Choroid plexus epithelial cell (primary cell): ENCODE measurements at regions not wholly inside any gene's neighbourhood (a gene's known extent, or its start where the extent isn't known, plus 50 kb on each side); places are given as distances from the start of the nearest gene placed in this dataset.

Experiments used
- DNase-seq: peaks from one replicate; pipeline ENCODE4 v3.0.0-alpha.2; 2010; ENCODE audit warnings: low read depth
- H3K4me3 ChIP-seq: 2 replicates; pipeline ENCODE4 v1.5.1; 2011; ENCODE audit warnings: low read depth, mild to moderate bottlenecking, control low read depth, low read length, moderate library complexity
- CTCF ChIP-seq: conservative IDR thresholded peaks from 2 replicates; pipeline ENCODE4 v1.5.1; 2011; ENCODE audit warnings: low read depth, mild to moderate bottlenecking, control low read depth, inconsistent platforms, low read length, moderate library complexity

- TF ChIP-seq CTCF: no peak
- no peak for DNase-seq
- H3K4me3 ChIP-seq: no peak overlapping the region
Measured at GRCh38 chr13:66138172-66138811, 1091.8 kb downstream of the PCDH9 start.

- no peak overlapping the region for H3K4me3 ChIP-seq
- TF ChIP-seq CTCF: no peak
Measured at GRCh38 chr13:66137384-66137783, 1092.8 kb downstream of the PCDH9 start.

GRCh38 chr13:66128692-66129269, 1101.4 kb downstream of the PCDH9 start:
- no peak for TF ChIP-seq CTCF

More at GRCh38 chr13:66137384-66137783, 1092.8 kb downstream of the PCDH9 start:
- no peak for DNase-seq

GRCh38 chr13:66128201-66128600, 1101.9 kb downstream of the PCDH9 start:
- DNase-seq: no peak
- no peak overlapping the region for H3K4me3 ChIP-seq
- no peak for TF ChIP-seq CTCF

More at GRCh38 chr13:66128692-66129269, 1101.4 kb downstream of the PCDH9 start:
- DNase-seq: no peak
- H3K4me3 ChIP-seq: no peak overlapping the region

- TF ChIP-seq CTCF: no peak
- no peak for DNase-seq
- no peak overlapping the region for H3K4me3 ChIP-seq
Measured at GRCh38 chr13:66117563-66117962, 1112.6 kb downstream of the PCDH9 start.

GRCh38 chr13:66113882-66114526, 1116.1 kb downstream of the PCDH9 start:
- DNase-seq: no peak
- TF ChIP-seq CTCF: no peak
- no peak overlapping the region for H3K4me3 ChIP-seq
